ENCODE measurements at regions not wholly inside any gene's neighbourhood (a gene's known extent, or its start where the extent isn't known, plus 50 kb on each side); places are given as distances from the start of the nearest gene placed in this dataset.
"Not testable (repeated sequence)": the region's sequence is repeated elsewhere in the genome, so short reads cannot be mapped to it uniquely, and the experiment has no call there.

- no peak for DNase-seq
Measured at GRCh38 chr20:12072954-12073264, 155.2 kb downstream of the BTBD3 start.

GRCh38 chr20:12074111-12074655, 156.5 kb downstream of the BTBD3 start:
- DNase-seq, result peak in 1 of 2 experiments; percentile 17

GRCh38 chr20:12076200-12076599, 158.5 kb downstream of the BTBD3 start:
- DNase-seq, result no peak

GRCh38 chr20:12077875-12078274, 160.2 kb downstream of the BTBD3 start:
- no peak for DNase-seq

GRCh38 chr20:12079490-12079889, 161.8 kb downstream of the BTBD3 start:
- DNase-seq, result no peak

- no peak for DNase-seq
Measured at GRCh38 chr20:12083269-12083668, 165.6 kb downstream of the BTBD3 start.

- no peak for DNase-seq
Measured at GRCh38 chr20:12084482-12084881, 166.8 kb downstream of the BTBD3 start.

GRCh38 chr20:12086359-12086758, 168.7 kb downstream of the BTBD3 start:
- no peak for DNase-seq

GRCh38 chr20:12090920-12091319, 173.2 kb downstream of the BTBD3 start:
- peak; percentile 68 to 72 for DNase-seq

- peak; percentile 65 to 80 for DNase-seq
Measured at GRCh38 chr20:12093057-12093796, 175.5 kb downstream of the BTBD3 start.

GRCh38 chr20:12093797-12094190, 176.1 kb downstream of the BTBD3 start:
- not testable (repeated sequence) for DNase-seq

- no peak for DNase-seq
Measured at GRCh38 chr20:12095180-12095920, 177.7 kb downstream of the BTBD3 start.

- DNase-seq, result no peak
Measured at GRCh38 chr20:12098421-12098820, 180.7 kb downstream of the BTBD3 start.

GRCh38 chr20:12108846-12109245, 191.2 kb downstream of the BTBD3 start:
- DNase-seq, result no peak

GRCh38 chr20:12110274-12110673, 192.6 kb downstream of the BTBD3 start:
- DNase-seq, result no peak

GRCh38 chr20:12110711-12111110, 193.0 kb downstream of the BTBD3 start:
- DNase-seq, result peak in 1 of 2 experiments; percentile 20

GRCh38 chr20:12111431-12112088, 193.9 kb downstream of the BTBD3 start:
- peak in 1 of 2 experiments; percentile 1 for DNase-seq

GRCh38 chr20:12112089-12112474, 194.4 kb downstream of the BTBD3 start:
- DNase-seq, result no peak

GRCh38 chr20:12112665-12113064, 195.0 kb downstream of the BTBD3 start:
- DNase-seq, result no peak

GRCh38 chr20:12113075-12113467, 195.4 kb downstream of the BTBD3 start:
- no peak for DNase-seq

- DNase-seq, result peak; percentile 4 to 12
Measured at GRCh38 chr20:12113468-12114371, 196.0 kb downstream of the BTBD3 start.

GRCh38 chr20:12129114-12129513, 211.4 kb downstream of the BTBD3 start:
- not testable (repeated sequence) for DNase-seq

- DNase-seq, result not testable (repeated sequence)
Measured at GRCh38 chr20:12129532-12129931, 211.8 kb downstream of the BTBD3 start.
